ENCODE measurements at regions not wholly inside any gene's neighbourhood (a gene's known extent, or its start where the extent isn't known, plus 50 kb on each side); places are given as distances from the start of the nearest gene placed in this dataset.
"Not testable (repeated sequence)": the region's sequence is repeated elsewhere in the genome, so short reads cannot be mapped to it uniquely, and the experiment has no call there.

- ChIA-PET CTCF (no interaction called here), POLR2A (no interaction called here)
- no peak overlapping the region for H3K27ac Mint-ChIP-seq
Measured at GRCh38 chr9:715300-715699, 126.2 kb upstream of the DMRT1 start.

GRCh38 chr9:715743-716400, 125.6 kb upstream of the DMRT1 start:
- peaks cover 32% of the 10 kb centered on the region for H3K36me3 Mint-ChIP-seq
- H3K27me3 Mint-ChIP-seq: no peaks in the 10 kb centered on the region
- H3K9me3 Mint-ChIP-seq: no peaks in the 10 kb centered on the region
- Histone ChIP-seq H3K4me3 (ENCODE audit: control insufficient read depth in 1 of 2, extremely low read depth in 1 of 2, low read length in 1 of 2) (no peak overlapping the region), H3K27ac (ENCODE audit: low read length) (no peak overlapping the region), H3K4me1 (ENCODE audit: control insufficient read depth in 1 of 2, extremely low read depth in 1 of 2, insufficient read depth in 2 of 2, low read length in 2 of 2) (no peaks in the 10 kb centered on the region), H3K9me3 (no peaks in the 10 kb centered on the region), H3K27me3 (replicated peaks in 1 of 2; ENCODE audit: control insufficient read depth in 2 of 2, extremely low read depth in 1 of 2, insufficient read depth in 2 of 2, low read length in 1 of 2) (peaks cover 0 to 3% of the 10 kb centered on the region in 2 experiments), H3K36me3 (ENCODE audit: control insufficient read depth in 2 of 2, extremely low read depth in 1 of 2, insufficient read depth in 1 of 2, low read length in 1 of 2) (no peaks in the 10 kb centered on the region)
- CTCF ChIA-PET: no interaction called here
- POLR2A ChIA-PET: no interaction called here
- DNase-seq: no peak
- no CpG with 5 or more reads among the region's 3 CpGs for WGBS (ENCODE audit: insufficient coverage)
- no peak for ATAC-seq (replicated peaks in 1 of 4)
- no peak overlapping the region for H3K4me3 Mint-ChIP-seq
- H3K4me1 Mint-ChIP-seq: no peaks in the 10 kb centered on the region
- H3K27ac Mint-ChIP-seq: no peak overlapping the region

More at GRCh38 chr9:715300-715699, 126.2 kb upstream of the DMRT1 start:
- DNase-seq: no peak
- Mint-ChIP-seq H3K27me3 (no peaks in the 10 kb centered on the region), H3K36me3 (peaks cover 35% of the 10 kb centered on the region), H3K9me3 (no peaks in the 10 kb centered on the region), H3K4me1 (no peaks in the 10 kb centered on the region), H3K4me3 (no peak overlapping the region)
- H3K9me3 ChIP-seq: no peaks in the 10 kb centered on the region
- ATAC-seq (replicated peaks in 1 of 4): no peak
- no peak overlapping the region for H3K27ac ChIP-seq (ENCODE audit: low read length)
- no peaks in the 10 kb centered on the region for H3K36me3 ChIP-seq (ENCODE audit: control insufficient read depth in 2 of 2, extremely low read depth in 1 of 2, insufficient read depth in 1 of 2, low read length in 1 of 2)
- no CpG with 5 or more reads among the region's 2 CpGs for WGBS (ENCODE audit: insufficient coverage)
- H3K4me1 ChIP-seq (ENCODE audit: control insufficient read depth in 1 of 2, extremely low read depth in 1 of 2, insufficient read depth in 2 of 2, low read length in 2 of 2): no peaks in the 10 kb centered on the region
- H3K27me3 ChIP-seq (replicated peaks in 1 of 2; ENCODE audit: control insufficient read depth in 2 of 2, extremely low read depth in 1 of 2, insufficient read depth in 2 of 2, low read length in 1 of 2): peaks cover 0 to 3% of the 10 kb centered on the region in 2 experiments
- no peak overlapping the region for H3K4me3 ChIP-seq (ENCODE audit: control insufficient read depth in 1 of 2, extremely low read depth in 1 of 2, low read length in 1 of 2)

- Mint-ChIP-seq H3K27ac (no peak overlapping the region), H3K36me3 (peaks cover 14% of the 10 kb centered on the region), H3K4me3 (no peak overlapping the region), H3K9me3 (no peaks in the 10 kb centered on the region), H3K4me1 (peaks cover 0 to 3% (median 0%) of the 10 kb centered on the region in 3 donors), H3K27me3 (no peaks in the 10 kb centered on the region)
- no peaks in the 10 kb centered on the region for H3K9me3 ChIP-seq
- no peaks in the 10 kb centered on the region for H3K4me1 ChIP-seq (ENCODE audit: control insufficient read depth in 1 of 2, extremely low read depth in 1 of 2, insufficient read depth in 2 of 2, low read length in 2 of 2)
- DNase-seq (no peak), ATAC-seq (replicated peaks in 1 of 4) (no peak)
- H3K36me3 ChIP-seq (ENCODE audit: control insufficient read depth in 2 of 2, extremely low read depth in 1 of 2, insufficient read depth in 1 of 2, low read length in 1 of 2): no peaks in the 10 kb centered on the region
- no peak overlapping the region for H3K27ac ChIP-seq (ENCODE audit: low read length)
- H3K27me3 ChIP-seq (replicated peaks in 1 of 2; ENCODE audit: control insufficient read depth in 2 of 2, extremely low read depth in 1 of 2, insufficient read depth in 2 of 2, low read length in 1 of 2): no peaks in the 10 kb centered on the region
- no peak overlapping the region for H3K4me3 ChIP-seq (ENCODE audit: control insufficient read depth in 1 of 2, extremely low read depth in 1 of 2, low read length in 1 of 2)
- ChIA-PET CTCF (no interaction called here), POLR2A (no interaction called here)
- WGBS (ENCODE audit: insufficient coverage): no CpG with 5 or more reads among the region's 5 CpGs
Measured at GRCh38 chr9:717722-718121, 123.8 kb upstream of the DMRT1 start.

- Mint-ChIP-seq H3K4me3 (no peak overlapping the region), H3K27ac (no peak overlapping the region), H3K9me3 (no peaks in the 10 kb centered on the region), H3K4me1 (peaks cover 0 to 5% (median 0%) of the 10 kb centered on the region in 3 donors), H3K36me3 (peaks cover 6% of the 10 kb centered on the region), H3K27me3 (no peaks in the 10 kb centered on the region)
- no peak overlapping the region for H3K27ac ChIP-seq (ENCODE audit: low read length)
- H3K4me1 ChIP-seq (ENCODE audit: control insufficient read depth in 1 of 2, extremely low read depth in 1 of 2, insufficient read depth in 2 of 2, low read length in 2 of 2): no peaks in the 10 kb centered on the region
- no peak overlapping the region for H3K4me3 ChIP-seq (ENCODE audit: control insufficient read depth in 1 of 2, extremely low read depth in 1 of 2, low read length in 1 of 2)
- WGBS (ENCODE audit: insufficient coverage): 81% methylated on average over 3 of the region's 5 CpGs
- H3K27me3 ChIP-seq (replicated peaks in 1 of 2; ENCODE audit: control insufficient read depth in 2 of 2, extremely low read depth in 1 of 2, insufficient read depth in 2 of 2, low read length in 1 of 2): no peaks in the 10 kb centered on the region
- no peak for ATAC-seq (replicated peaks in 1 of 4)
- CTCF ChIA-PET: no interaction called here
- H3K9me3 ChIP-seq: no peaks in the 10 kb centered on the region
- POLR2A ChIA-PET: no interaction called here
- no peak for DNase-seq
- H3K36me3 ChIP-seq (ENCODE audit: control insufficient read depth in 2 of 2, extremely low read depth in 1 of 2, insufficient read depth in 1 of 2, low read length in 1 of 2): no peaks in the 10 kb centered on the region
Measured at GRCh38 chr9:720239-720881, 121.1 kb upstream of the DMRT1 start.

GRCh38 chr9:722388-722980, 119.0 kb upstream of the DMRT1 start:
- ChIA-PET POLR2A (no interaction called here), CTCF (no interaction called here)
- no peaks in the 10 kb centered on the region for H3K4me1 ChIP-seq (ENCODE audit: control insufficient read depth in 1 of 2, extremely low read depth in 1 of 2, insufficient read depth in 2 of 2, low read length in 2 of 2)
- H3K4me1 Mint-ChIP-seq: peaks cover 0 to 5% (median 0%) of the 10 kb centered on the region in 3 donors
- H3K27ac ChIP-seq (ENCODE audit: low read length): no peak overlapping the region
- ATAC-seq (replicated peaks in 1 of 4) (no peak), DNase-seq (no peak)
- peaks cover 6% of the 10 kb centered on the region for H3K36me3 Mint-ChIP-seq
- 88% methylated on average over 6 of the region's 7 CpGs for WGBS (ENCODE audit: insufficient coverage)
- no peaks in the 10 kb centered on the region for H3K36me3 ChIP-seq (ENCODE audit: control insufficient read depth in 2 of 2, extremely low read depth in 1 of 2, insufficient read depth in 1 of 2, low read length in 1 of 2)
- H3K4me3 Mint-ChIP-seq: no peak overlapping the region
- H3K27me3 Mint-ChIP-seq: no peaks in the 10 kb centered on the region
- no peak overlapping the region for H3K4me3 ChIP-seq (ENCODE audit: control insufficient read depth in 1 of 2, extremely low read depth in 1 of 2, low read length in 1 of 2)
- H3K27ac Mint-ChIP-seq: no peak overlapping the region
- no peaks in the 10 kb centered on the region for H3K27me3 ChIP-seq (replicated peaks in 1 of 2; ENCODE audit: control insufficient read depth in 2 of 2, extremely low read depth in 1 of 2, insufficient read depth in 2 of 2, low read length in 1 of 2)
- H3K9me3 Mint-ChIP-seq: no peaks in the 10 kb centered on the region
- no peaks in the 10 kb centered on the region for H3K9me3 ChIP-seq

- CTCF ChIA-PET: interaction anchor here in 1 of 2 donors (0.7 kb wide), 1 partner anchor 38 kb away, joined by 4 read pairs; no protein-coding TSS in a partner anchor
Measured at GRCh38 chr9:724461-724860, 117.0 kb upstream of the DMRT1 start.

More at GRCh38 chr9:724461-724860, 117.0 kb upstream of the DMRT1 start:
- POLR2A ChIA-PET; H3K4me3 Mint-ChIP-seq; H3K4me1 Mint-ChIP-seq; H3K9me3 Mint-ChIP-seq; H3K27me3 Mint-ChIP-seq; H3K4me1 ChIP-seq (ENCODE audit: control insufficient read depth in 1 of 2, extremely low read depth in 1 of 2, insufficient read depth in 2 of 2, low read length in 2 of 2); H3K27ac ChIP-seq (ENCODE audit: low read length); H3K4me3 ChIP-seq (ENCODE audit: control insufficient read depth in 1 of 2, extremely low read depth in 1 of 2, low read length in 1 of 2); H3K36me3 ChIP-seq (ENCODE audit: control insufficient read depth in 2 of 2, extremely low read depth in 1 of 2, insufficient read depth in 1 of 2, low read length in 1 of 2); H3K27me3 ChIP-seq (replicated peaks in 1 of 2; ENCODE audit: control insufficient read depth in 2 of 2, extremely low read depth in 1 of 2, insufficient read depth in 2 of 2, low read length in 1 of 2); ATAC-seq (replicated peaks in 1 of 4); H3K27ac Mint-ChIP-seq; DNase-seq; H3K36me3 Mint-ChIP-seq; H3K9me3 ChIP-seq: not testable (repeated sequence)
- WGBS (ENCODE audit: insufficient coverage): 100% methylated on average over 7 of the region's 14 CpGs
